ENCODE measurements at regions not wholly inside any gene's neighbourhood (a gene's known extent, or its start where the extent isn't known, plus 50 kb on each side); places are given as distances from the start of the nearest gene placed in this dataset.

DNA sequence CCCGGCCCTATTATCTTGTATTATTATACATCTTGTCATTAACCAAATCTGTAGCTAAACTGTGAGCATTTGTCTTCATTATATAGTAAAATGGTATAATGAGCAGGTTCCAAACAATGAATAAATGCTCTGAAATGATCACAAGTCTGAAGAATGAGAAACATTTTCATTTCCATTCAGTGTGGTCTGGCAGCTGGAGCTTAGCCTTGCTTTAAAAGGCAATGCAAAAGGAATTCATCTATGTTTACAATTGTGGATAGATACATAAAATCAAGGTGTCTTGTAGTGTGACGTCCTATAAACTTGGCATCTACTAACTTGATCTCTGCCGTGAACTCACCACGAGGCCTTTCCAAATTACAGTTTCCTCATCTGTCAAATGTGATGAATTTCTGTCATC, 168.3 kb downstream of the RMST start:
- TF ChIP-seq, protein P1, sequence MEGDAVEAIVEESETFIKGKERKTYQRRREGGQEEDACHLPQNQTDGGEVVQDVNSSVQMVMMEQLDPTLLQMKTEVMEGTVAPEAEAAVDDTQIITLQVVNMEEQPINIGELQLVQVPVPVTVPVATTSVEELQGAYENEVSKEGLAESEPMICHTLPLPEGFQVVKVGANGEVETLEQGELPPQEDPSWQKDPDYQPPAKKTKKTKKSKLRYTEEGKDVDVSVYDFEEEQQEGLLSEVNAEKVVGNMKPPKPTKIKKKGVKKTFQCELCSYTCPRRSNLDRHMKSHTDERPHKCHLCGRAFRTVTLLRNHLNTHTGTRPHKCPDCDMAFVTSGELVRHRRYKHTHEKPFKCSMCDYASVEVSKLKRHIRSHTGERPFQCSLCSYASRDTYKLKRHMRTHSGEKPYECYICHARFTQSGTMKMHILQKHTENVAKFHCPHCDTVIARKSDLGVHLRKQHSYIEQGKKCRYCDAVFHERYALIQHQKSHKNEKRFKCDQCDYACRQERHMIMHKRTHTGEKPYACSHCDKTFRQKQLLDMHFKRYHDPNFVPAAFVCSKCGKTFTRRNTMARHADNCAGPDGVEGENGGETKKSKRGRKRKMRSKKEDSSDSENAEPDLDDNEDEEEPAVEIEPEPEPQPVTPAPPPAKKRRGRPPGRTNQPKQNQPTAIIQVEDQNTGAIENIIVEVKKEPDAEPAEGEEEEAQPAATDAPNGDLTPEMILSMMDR (IDR thresholded peaks at IDR 0.05 in 8 of 11, conservative IDR thresholded peaks at IDR 0.05 in 3 of 11), result no peak
- TF ChIP-seq POLR2A (IDR thresholded peaks at IDR 0.05) (no peak), POLR2AphosphoS5 (IDR thresholded peaks at IDR 0.05) (no peak)

All from spleen (tissue), 7 donors.